Hematopoietic multipotent progenitor cell treated with erythropoietin and hydrocortisone succinate and interleukin-3 and kit ligand, for 17 days (in vitro differentiated cells): ENCODE measurements at regions not wholly inside any gene's neighbourhood (a gene's known extent, or its start where the extent isn't known, plus 50 kb on each side); places are given as distances from the start of the nearest gene placed in this dataset.

Experiments used
- DNase-seq: peaks from one replicate; pipeline ENCODE4 v3.0.0-alpha.2; 2015; ENCODE audit warnings: low spot score

DNA sequence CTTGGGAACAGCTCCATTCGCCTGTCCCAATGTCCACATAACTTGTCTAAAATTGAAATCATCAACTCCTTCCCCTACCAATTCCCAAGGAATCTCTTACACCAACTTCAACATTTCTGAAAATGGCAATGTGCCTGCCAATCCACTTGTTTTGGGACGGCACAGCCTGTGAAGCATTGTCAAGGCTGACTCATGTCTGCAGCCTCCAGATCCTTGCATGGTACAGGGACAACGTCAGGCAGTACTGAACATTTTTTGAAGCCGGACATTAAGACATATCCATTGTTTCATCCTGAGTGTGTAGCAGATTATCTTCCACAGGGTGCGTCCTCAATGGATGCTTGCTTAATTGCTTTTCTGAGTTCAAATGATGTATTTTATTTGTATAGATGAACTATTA is 794.1 kb downstream of the BCL11B start:
- DNase-seq = no peak

DNA sequence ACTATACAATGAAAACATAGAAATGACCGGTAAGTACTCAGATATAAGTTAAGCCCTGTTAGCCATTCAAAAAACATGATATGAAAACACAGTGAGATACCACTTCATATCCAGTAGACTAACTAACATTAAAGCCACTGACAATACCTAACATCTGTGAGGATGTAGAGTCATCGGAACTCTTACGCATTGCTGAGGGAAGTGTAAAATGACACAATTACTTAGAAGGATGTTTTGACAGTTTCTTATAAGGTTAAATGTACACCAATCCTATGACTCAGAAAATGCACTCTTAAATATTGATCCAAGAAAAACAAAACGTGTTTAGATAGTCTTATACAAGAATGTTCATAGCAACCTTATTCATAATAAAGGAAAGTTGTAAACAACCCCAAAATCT is 782.9 kb downstream of the BCL11B start:
- no peak for DNase-seq

DNA sequence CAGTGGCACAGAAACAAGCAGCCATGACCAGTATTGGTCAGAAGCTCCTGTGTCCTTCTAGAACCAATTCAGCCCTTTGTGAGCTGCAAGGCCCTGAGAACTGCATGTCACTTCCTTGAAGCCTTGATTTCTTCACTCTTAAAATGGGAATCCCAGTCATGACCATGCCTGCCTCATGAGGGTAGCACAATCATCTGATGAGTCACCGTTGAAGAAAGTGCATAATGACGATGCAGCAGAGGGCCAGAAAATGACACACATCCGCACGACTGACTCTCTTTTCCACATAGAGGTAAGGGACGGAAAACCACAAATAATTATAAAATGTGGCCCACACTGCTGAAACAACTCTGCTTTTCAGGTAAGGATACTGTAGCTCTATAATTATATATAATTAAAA is 777.4 kb downstream of the BCL11B start:
- DNase-seq = no peak

DNA sequence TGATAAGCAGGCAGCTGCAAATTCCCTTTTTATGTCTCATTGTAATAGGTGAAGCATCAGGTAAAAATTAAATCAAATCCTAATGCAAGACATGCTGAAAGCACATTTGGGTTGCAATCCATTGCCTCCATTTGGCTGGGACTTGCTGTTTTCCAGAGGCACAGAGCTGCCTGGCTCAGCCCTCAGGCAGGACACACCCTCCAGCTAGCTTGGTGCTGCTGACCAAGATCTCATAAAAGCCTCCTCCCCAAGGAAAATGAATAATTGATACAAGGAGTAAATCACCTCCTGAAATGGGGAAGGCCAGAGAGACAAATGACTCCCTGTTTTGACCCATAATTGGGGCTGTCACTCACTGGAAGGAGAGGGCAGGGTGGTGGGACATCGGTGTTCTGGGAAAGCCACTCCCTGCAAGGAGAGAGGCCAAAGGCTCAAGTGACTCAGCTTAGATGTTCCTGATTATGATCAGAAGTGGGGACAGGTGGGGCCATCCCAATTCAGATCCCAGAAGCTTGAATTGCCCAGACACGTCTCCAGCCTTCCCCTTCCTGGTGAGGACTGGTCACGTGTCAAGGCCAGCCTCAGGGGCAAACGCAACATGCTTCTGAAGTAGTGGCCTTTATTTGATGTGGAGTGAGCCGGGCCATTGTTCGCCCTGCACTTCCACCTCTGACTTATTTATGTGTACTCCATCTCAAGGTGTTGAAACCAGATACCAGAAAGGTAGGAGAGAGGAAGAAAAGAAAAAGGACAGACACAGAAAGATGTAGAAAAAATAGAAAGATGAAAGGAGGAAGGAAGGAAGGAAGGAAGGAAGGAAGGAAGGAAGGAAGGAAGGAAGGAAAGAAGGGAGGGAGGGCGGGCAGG is 773.7 kb downstream of the BCL11B start:
- no peak for DNase-seq

DNA sequence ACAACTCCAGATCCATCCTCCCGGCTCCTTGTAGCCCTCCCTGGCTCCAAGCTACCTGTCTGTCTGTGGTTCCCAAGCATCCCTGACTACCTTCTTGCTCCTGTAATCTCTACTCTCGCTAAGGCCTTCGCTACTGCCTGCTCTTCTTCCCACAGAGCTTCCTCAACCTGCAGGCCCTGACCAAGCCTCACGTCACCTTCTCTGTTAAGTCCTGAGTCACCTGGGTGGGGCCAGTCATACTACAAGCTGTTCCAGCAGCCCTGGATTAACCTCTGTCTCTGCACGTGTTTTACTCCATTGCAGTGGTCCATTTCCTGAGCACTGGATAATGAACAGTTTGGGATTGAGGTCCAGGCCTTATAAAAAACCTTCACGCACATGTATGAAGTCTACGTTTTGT is 770.7 kb downstream of the BCL11B start:
- no peak for DNase-seq

DNA sequence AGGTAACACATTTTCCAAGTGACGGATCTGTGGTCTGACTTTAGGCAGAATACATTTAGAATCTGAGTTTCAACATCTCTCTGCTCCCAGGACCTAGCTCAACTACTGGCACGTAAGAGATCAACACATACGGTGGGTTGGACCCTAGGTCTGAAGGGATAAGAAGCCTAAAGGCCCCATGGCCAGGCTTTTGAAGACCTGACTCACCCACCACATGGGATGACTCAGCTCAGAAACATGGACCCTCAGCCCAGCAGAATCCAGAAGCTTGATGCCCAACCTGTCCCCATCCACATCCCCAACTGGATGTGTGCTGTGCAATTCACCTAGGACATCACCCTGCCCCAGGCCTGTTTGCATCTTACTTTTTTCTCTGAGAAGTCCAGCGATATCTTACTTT is 770.2 kb downstream of the BCL11B start:
- no peak for DNase-seq

DNA sequence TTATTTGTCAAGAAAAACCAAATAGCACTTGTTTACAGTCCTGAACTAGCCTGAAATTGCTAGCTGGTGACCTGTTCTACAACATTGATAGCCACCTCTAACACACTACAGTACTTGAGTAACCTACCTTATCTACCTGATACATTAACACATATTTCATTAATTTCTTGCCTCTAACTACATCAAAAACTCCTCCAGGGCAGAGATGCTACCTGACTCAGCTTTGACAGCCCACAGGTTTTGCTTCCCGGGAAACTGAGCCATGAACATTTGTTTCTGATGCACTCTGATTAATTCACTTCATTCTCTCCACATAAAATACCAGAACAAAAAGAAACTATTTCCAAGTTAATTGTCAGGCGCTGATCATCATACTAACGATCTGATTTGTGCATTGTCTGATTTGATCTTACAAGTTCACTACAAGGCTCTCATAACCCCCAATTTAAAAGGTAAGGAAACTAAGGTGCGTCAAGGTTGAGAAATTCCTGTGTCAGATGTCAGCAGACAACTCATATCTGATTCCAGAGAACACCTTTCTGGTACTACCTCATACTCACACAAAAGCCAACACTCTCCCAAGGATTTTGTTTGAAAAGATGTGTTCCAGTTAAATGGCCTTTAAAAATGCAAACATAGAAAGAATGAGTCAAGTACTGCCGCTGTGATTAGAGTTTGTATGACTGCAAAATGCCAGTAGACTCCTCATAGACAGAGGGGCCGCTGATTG is 768.7 kb downstream of the BCL11B start:
- DNase-seq = no peak

DNA sequence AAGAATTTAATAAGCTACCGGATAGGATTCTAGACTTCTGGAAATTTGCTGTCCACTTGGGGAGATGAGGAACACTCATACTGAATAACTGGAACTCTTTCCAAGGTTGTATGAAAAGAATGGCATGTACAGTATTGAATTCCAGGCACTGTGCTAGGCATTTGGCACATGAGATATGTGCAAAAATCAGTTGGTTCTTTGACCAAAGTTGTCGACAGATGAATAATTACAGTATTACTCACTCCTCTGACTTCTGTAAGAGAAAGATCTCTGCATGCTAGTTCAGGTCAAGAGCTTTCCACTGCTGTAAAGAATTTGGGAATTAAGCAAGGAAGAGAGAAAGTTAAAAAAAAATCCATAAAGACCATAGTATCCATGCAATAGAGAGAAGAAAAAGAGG is 764.7 kb downstream of the BCL11B start:
- DNase-seq = no peak

DNA sequence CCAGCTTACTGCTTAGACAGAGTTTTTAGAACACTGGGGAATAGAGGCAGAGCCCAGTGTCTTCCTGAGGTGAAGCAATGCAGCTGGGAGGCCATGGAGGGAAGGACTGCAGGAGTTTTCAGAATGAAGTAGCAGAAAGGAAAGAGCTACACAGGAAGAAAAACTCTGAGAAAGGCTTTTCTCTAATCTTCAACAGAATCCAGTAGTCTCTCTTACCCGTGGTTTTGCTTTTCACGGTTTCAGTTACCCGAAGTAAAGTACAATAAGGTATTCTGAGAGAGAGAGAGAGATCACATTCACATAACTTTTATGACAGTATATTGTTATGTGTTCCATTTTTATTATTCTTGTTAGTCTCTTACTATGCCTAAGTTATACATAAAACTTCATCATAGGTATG is 761.6 kb downstream of the BCL11B start:
- no peak for DNase-seq

DNA sequence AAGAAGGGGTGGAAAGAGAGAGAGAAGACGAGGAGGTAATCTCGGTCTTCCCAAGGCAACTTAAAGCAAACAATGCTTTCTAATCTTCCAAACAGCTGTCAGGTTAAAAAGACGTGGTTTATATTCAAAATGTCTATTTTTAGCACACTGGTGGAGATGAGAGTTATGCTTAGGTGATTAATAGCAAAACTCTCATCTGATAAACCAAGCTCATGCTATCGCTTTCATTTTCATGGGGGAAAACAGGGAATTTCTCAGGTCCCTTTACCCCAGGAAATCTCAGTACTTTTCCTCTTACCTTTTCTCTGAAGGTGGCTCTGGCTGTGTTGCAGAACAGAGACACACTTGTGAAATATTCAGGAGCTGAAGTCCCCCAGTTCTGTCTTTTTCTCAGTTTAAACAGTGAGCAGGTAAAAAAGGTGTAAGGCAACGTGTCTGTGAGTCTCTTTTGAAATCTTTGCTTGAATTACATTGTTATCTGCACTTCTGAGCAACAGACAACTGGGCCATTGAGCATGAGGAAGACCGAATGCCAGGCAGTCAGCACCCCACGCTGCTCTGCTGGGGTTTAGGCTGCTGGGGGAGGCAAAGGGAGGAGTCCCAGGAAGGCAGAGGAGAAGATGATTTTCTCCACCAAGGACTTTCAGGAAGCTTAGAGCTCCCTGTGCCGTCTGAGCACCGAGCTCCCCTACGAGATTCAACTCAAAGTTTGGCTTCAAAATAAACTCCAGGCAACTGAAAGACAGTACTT is 759.3 kb downstream of the BCL11B start:
- DNase-seq = no peak

DNA sequence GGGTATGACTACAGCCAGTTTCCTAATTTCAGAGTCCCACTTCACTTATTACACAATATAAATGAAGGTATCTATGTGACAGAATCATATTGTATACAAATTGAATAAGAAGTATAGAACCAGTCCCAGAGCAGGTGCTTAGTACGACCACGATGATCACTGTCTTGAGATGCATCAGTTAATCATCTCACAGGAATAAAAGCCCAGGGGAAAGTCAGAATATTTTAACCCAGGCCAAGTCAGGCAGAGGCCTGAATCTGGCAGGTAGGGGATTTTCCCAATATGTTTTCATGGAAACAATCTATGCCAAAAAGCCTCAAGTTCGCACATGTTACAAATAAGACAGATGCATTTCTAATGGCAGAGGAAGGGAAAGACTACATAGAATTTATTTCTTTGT is 758.4 kb downstream of the BCL11B start:
- DNase-seq = no peak

DNA sequence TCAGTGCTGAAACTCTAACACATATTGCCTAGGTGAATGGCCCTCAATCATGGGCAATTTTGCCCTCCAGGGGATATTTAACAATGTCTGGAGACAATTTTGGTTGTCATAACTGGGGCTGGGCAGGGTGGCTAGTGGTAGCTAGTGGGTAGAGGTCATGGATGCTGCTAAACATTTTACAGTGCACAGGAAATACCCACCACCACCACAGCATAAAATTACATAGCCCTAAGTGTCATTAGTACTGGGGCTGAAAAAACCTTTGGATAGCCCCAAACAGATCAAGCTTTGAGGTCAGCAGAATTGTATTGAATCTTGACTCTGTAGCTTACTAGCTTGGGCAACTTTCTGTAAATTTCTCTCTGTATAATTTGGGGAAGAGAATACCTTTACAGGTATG is 758.0 kb downstream of the BCL11B start:
- no peak for DNase-seq

DNA sequence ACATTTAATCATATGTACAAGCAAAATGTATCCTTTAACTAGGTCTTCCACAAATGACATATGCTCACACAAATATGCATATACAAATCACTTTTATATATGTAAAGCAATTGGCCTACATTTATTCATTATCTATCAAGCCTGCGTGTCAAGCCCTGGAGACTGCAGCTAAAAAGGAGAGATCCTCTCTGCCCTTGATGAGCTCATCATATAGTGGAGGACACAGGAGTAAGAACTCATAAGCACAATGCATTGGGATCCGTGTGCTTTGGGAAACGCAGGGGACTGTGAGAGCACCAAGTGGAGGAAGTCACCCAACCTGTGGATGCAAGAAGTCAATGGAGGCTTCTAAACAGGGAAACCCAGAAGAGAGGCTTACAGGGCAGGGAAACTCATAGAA is 735.7 kb downstream of the BCL11B start:
- no peak for DNase-seq

DNA sequence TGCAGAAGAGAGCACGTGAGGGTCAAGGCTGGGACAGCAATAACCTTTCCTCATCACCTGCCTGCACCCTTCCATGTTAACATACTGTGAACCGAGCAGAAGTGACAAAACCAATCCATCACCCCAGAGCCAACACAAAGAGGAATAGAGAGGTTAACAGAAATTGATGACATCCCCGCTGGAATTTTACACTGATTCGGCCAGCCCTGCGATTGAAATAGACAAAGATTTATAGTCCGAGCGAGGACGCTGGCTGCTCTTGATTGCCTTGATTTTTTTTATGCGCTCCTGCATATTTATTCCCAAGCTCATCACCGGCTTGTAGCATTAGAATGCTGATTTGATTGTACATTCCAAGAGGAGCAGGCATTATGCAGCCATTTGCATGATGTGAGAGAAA is 729.7 kb downstream of the BCL11B start:
- no peak for DNase-seq

DNA sequence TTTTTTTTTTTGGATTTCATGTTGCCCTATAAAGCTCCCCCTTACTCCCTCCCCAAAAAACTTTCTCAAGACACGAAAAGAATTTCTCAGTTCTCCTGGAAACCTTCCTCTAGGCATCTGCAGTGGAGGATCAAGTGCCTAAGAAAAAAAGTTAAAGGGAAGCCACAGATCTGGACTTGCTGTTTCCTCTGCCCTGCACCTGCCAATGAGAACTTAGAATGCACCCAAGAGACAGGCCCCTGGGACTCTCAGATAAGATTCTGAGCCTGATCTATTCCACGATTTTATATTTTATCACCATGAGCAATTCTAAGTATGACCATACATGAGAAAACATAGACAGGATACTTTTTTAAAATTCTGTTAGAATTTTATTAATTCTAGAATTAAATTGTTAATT is 728.9 kb downstream of the BCL11B start:
- no peak for DNase-seq

DNA sequence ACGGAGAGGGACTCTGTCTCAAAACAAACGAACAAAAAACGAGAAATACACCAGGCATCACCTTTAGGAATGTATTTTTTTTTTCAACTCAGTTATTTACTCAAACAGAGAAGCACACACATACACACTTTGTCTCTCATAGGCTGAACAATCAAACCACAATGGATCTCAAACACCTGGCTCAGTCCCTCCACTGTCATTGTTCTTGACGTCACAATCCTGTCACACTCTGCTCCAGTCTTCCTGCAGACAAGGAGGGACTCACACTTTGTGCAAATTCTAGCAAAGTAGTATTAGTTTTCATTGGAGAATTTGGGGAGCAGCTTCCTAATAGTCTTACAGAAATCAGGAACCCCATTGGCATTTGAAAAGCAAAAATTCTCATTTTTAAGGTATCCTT is 727.8 kb downstream of the BCL11B start:
- DNase-seq = no peak

DNA sequence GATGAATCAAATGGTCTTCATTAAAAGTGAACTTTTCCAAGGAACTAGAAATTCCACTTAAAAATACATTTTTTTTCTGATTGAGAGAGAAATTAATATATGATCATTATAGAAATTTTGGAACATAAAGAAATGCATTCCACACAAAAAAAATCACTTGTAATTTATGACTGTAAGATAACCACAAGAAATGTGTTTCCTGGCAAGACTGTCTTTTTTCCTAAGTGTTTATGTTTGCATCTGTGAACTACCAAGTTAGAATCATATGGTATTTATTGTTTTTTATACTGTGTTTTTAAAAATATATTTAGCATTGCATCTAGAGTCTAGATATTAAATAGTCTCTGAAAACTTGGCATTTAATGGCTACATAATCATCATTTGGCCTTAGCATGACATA is 726.8 kb downstream of the BCL11B start:
- no peak for DNase-seq

DNA sequence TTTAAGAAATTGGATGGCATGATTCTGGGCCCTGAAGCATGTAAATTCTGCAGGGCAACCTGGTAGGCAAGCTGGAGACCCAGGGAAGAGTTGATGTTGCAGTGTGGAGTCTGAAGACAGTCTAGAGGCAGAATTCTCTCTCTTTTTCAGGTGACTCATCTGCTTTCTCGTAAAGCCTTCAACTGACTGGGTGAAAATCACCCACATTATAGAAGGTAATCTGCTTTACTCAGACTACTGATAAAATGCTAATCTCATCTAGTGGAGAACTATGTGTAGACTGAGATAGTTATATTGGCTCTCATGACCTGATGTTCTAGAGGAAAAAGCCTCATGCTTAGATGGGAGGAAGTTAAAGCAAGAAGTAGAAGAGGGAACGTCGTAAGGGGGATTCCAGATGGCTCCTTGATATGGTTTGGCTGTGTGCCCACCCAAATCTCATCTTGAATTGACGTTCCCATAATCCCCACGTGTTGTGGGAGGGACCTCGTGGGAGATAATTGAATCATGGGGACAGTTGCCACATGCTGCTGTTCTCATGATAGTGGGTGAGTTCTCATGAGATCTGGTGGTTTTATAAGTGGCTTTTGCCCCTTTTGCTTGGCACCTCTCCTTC is 723.8 kb downstream of the BCL11B start:
- DNase-seq = no peak

DNA sequence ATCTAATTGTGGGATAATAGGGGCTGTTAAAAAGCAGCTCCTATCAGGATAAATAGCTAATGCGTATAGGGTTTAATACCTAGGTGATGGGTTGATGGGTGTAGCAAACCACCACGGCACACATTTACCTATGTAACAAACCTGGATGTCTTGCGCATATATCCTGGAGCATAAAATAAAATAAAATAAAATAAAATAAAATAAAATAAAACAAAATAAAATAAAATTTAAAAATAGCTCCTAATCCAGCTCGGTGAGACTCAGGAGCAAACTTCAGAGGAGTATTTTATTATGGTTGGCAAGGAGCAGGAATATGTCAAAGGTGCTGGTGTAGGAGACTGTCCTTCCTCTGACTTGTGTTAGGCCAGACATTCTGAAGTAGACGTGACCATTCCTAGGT is 721.0 kb downstream of the BCL11B start:
- DNase-seq = no peak

DNA sequence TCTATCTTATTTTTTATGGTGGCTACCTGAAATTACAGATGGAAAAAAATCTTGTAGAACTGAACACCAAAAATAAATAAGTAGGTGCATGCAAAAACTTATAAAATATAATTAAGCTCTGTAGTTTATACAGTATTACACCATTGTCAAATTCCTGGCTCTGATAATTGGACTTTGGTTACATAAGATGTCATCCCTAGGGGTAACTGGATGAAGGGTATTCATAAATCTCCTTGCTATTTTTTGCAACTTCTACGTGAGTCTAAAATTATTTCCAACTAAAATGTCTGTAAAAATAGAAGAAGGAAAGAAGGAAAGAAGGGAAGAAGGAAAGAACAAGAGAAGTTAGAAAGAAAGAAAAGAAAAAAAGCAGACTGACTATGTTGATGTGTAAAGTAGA is 716.6 kb downstream of the BCL11B start:
- no peak for DNase-seq

DNA sequence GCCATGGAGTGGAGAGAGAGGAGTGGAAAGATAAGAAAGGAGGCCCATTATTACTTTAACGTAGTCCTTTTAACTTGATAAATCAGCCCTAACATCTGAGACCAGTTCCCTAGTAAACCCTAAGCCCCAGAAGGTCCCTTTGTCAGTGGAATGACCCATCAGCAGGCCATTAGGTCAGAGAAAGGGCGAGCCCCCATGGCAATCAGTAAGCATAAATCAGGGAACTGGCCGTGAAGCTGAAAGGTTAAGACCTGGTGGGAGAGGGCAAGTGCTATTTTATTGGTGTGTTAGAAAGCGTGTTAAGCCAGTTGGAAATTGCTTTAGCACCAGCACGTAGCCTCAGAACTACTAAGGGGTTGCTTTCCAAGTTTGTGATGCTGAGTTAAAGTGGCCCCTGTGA is 708.0 kb downstream of the BCL11B start:
- DNase-seq = no peak

DNA sequence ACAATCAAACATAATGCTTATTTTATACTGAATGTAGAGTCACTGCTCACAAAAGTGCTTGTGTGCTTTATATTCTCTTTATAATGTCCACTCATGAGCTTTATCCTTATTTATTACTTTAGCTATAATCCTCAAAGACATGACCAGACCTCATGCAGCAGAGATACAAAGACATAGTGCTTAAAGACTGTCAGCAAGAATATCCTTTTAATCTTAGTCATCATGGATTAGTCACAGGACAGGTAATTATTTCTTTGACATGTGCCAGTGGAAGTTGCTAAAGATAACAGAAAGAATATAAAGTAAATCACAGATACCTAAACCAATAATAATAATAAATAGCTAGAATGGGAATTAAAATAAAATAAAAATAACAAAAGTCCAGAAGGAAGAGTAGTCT is 707.5 kb downstream of the BCL11B start:
- DNase-seq = no peak

DNA sequence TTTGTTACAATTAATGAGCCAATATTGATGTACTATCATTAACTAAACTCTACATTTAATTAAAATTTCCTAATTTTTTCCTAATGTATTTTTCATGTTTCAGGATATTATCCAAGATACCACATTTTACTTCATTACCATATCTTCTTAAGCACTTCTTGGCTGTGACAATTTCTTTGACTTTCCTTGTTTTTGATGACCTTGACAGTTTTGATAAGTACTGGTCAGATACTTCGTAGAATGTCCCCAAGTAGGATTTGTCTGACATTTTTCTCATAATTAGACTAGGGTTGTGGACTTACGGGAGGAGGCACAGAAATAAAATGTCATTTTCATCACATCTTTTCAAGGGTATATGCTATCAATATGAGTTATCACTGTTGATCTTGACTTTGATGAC is 700.9 kb downstream of the BCL11B start:
- DNase-seq = no peak
